ENCODE measurements at regions not wholly inside any gene's neighbourhood (a gene's known extent, or its start where the extent isn't known, plus 50 kb on each side); places are given as distances from the start of the nearest gene placed in this dataset.

- Histone ChIP-seq H2BK12ac (ENCODE audit: low read depth, low read length) (no peak overlapping the region), H3K4me1 (replicated peaks in 1 of 4; ENCODE audit: control insufficient read depth in 3 of 4, insufficient read depth in 4 of 4, low read length in 3 of 4) (no peaks in the 10 kb centered on the region), H3K4ac (replicated peaks; ENCODE audit: insufficient read length, low read depth, low read length) (no peak overlapping the region), H3K79me2 (ENCODE audit: control insufficient read depth in 1 of 2, insufficient read depth in 2 of 2, low read length in 2 of 2) (no peaks in the 10 kb centered on the region), H3K18ac (ENCODE audit: extremely low read depth, low read length) (no peak overlapping the region), H2AFZ (ENCODE audit: low read length) (no peak overlapping the region), H3K36me3 (ENCODE audit: control insufficient read depth in 2 of 4, insufficient read depth in 4 of 4, low read length in 3 of 4) (no peaks in the 10 kb centered on the region), H3K4me3 (ENCODE audit: extremely low read depth in 1 of 4, insufficient read depth in 2 of 4, low read depth in 3 of 4, low read length in 4 of 4) (no peak overlapping the region), H4K8ac (ENCODE audit: extremely low read depth, insufficient read depth, low read length) (no peak overlapping the region), H4K91ac (replicated peaks; ENCODE audit: insufficient read length, low read length) (no peak overlapping the region), H2BK5ac (ENCODE audit: low read depth, low read length) (no peak overlapping the region), H4K5ac (ENCODE audit: insufficient read length, low read depth, low read length) (no peak overlapping the region), H2BK15ac (ENCODE audit: low read length) (no peak overlapping the region), H3K27me3 (replicated peaks in 1 of 4; ENCODE audit: control insufficient read depth in 3 of 4, extremely low read depth in 1 of 4, insufficient read depth in 3 of 4, low read length in 3 of 4) (peaks cover 0 to 1% (median 0%) of the 10 kb centered on the region in 4 experiments; a peak in 1 of 7 replicates), H2BK20ac (ENCODE audit: low read length) (no peak overlapping the region), H2AK5ac (ENCODE audit: low read depth, low read length) (no peak overlapping the region), H3K56ac (replicated peaks; ENCODE audit: insufficient read length, low read depth, low read length) (no peak overlapping the region), H3K79me1 (ENCODE audit: low read depth, low read length) (no peaks in the 10 kb centered on the region), H3K23ac (ENCODE audit: insufficient read length) (no peak overlapping the region), H4K20me1 (replicated peaks in 1 of 2; ENCODE audit: control insufficient read depth in 1 of 2, insufficient read depth in 2 of 2, low read length in 2 of 2) (no peaks in the 10 kb centered on the region), H2BK120ac (replicated peaks; ENCODE audit: low read depth, low read length) (no peak overlapping the region), H3K27ac (ENCODE audit: low read depth, low read length) (no peak overlapping the region), H3K9me3 (ENCODE audit: insufficient read depth in 2 of 2, low read depth in 1 of 2, low read length in 1 of 2) (no peaks in the 10 kb centered on the region), H3K9ac (replicated peaks in 1 of 4; ENCODE audit: extremely low read depth in 1 of 4, low read depth in 3 of 4, low read length in 3 of 4) (no peak overlapping the region), H3K14ac (ENCODE audit: insufficient read length) (no peak overlapping the region), H3K4me2 (ENCODE audit: insufficient read depth in 1 of 2, low read depth in 2 of 2, low read length in 2 of 2) (no peak overlapping the region), H3K23me2 (ENCODE audit: low read depth, low read length) (no peaks in the 10 kb centered on the region)
- FAIRE-seq (no peak), DNase-seq (ENCODE audit: low read depth in 1 of 2, low spot score in 2 of 2) (no peak)
- ChIA-PET CTCF (ENCODE audit: partially characterized antibody) (interaction anchor here (7.8 kb wide), 1 partner anchor 15 kb away, joined by 69 read pairs; no protein-coding TSS in a partner anchor), POLR2A (ENCODE audit: partially characterized antibody) (no interaction called here)
- TF ChIP-seq SUZ12 (IDR thresholded peaks at IDR 0.05; ENCODE audit: low read length), result no peak
- no peak for TF ChIP-seq CHD7 (IDR thresholded peaks at IDR 0.05; ENCODE audit: insufficient replicate concordance, low read length)
Measured at GRCh38 chr4:71214578-71214977, 124.2 kb upstream of the SLC4A4 start.
